ENCODE measurements at regions not wholly inside any gene's neighbourhood (a gene's known extent, or its start where the extent isn't known, plus 50 kb on each side); places are given as distances from the start of the nearest gene placed in this dataset.

DNA sequence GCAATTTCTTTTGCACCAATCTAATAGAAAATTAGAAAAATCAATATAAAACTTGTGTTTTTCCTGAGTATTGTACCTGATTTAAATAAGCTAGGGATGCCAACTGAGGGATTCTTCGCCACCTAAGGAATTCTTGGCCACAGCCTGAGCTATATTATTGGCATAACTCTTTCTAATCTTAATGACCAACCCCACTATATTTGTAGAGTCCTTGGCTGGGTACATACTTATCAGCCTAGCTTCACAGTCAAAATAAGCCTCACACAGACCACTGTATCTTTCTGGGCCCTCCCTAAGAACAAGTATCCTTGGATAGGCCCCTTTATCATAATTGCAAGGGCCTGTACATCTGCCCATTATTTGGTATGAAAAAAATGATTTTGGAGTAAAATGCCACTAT is 247.1 kb downstream of the DUSP6 start:
- no peak overlapping the region for H3K4me2 ChIP-seq (ENCODE audit: low read length)
- no peaks in the 10 kb centered on the region for H4K20me1 ChIP-seq (ENCODE audit: insufficient read depth)
- H3K36me3 ChIP-seq (ENCODE audit: insufficient read depth, low read length): no peaks in the 10 kb centered on the region
- H3K79me2 ChIP-seq (replicated peaks; ENCODE audit: insufficient read depth, low read length): no peaks in the 10 kb centered on the region
- H3K9me3 ChIP-seq (ENCODE audit: low read length): no peaks in the 10 kb centered on the region
- no peak overlapping the region for H3K27ac ChIP-seq (ENCODE audit: low read length)
- TF ChIP-seq EZH2 (IDR thresholded peaks at IDR 0.05; ENCODE audit: borderline replicate concordance, insufficient read depth, low read length, poor library complexity, severe bottlenecking) (no peak), EP300 (conservative IDR thresholded peaks at IDR 0.05; ENCODE audit: poor library complexity, severe bottlenecking) (no peak), TAF1 (IDR thresholded peaks at IDR 0.05; ENCODE audit: low read depth) (no peak), POLR2AphosphoS5 (IDR thresholded peaks at IDR 0.05) (no peak), MXI1 (conservative IDR thresholded peaks at IDR 0.05; ENCODE audit: poor library complexity, severe bottlenecking) (no peak), RAD21 (conservative IDR thresholded peaks at IDR 0.05) (no peak)
- TF ChIP-seq, protein P1, sequence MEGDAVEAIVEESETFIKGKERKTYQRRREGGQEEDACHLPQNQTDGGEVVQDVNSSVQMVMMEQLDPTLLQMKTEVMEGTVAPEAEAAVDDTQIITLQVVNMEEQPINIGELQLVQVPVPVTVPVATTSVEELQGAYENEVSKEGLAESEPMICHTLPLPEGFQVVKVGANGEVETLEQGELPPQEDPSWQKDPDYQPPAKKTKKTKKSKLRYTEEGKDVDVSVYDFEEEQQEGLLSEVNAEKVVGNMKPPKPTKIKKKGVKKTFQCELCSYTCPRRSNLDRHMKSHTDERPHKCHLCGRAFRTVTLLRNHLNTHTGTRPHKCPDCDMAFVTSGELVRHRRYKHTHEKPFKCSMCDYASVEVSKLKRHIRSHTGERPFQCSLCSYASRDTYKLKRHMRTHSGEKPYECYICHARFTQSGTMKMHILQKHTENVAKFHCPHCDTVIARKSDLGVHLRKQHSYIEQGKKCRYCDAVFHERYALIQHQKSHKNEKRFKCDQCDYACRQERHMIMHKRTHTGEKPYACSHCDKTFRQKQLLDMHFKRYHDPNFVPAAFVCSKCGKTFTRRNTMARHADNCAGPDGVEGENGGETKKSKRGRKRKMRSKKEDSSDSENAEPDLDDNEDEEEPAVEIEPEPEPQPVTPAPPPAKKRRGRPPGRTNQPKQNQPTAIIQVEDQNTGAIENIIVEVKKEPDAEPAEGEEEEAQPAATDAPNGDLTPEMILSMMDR (IDR thresholded peaks at IDR 0.05; ENCODE audit: poor library complexity, severe bottlenecking): no peak
- H2AFZ ChIP-seq (ENCODE audit: low read depth, low read length): no peak overlapping the region
- H3K9ac ChIP-seq (ENCODE audit: low read length): no peak overlapping the region
- no peaks in the 10 kb centered on the region for H3K9me2 ChIP-seq (ENCODE audit: insufficient read depth, low read length)
- H3F3A ChIP-seq (ENCODE audit: insufficient read depth, low read length, poor library complexity, severe bottlenecking): no peaks in the 10 kb centered on the region
- no peak overlapping the region for H3K4me3 ChIP-seq (ENCODE audit: low read length)
- peaks cover 14% of the 10 kb centered on the region for H3K27me3 ChIP-seq (ENCODE audit: insufficient read depth, low read depth, low read length)

DNA sequence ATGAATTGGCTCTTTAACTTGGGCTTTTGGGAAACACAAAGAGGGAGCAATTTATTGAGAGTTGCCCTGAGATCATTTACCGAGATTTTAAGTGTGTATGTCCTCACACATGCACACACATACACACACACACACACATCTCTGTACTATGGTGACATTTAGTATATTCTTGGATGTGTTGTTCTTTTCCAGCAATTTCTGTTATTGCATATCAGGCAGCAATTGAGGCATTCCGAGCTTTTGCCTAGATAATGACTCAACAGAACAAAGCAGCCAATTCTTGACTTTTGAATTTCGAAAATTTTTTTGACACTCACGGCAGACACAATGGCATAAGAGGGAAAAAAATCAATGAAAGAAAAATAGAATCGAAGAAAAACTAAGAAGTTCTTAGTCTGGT is 248.5 kb downstream of the DUSP6 start:
- no peak overlapping the region for H3K4me2 ChIP-seq (ENCODE audit: low read length)
- no peak overlapping the region for H3K9ac ChIP-seq (ENCODE audit: low read length)
- H3K9me3 ChIP-seq (ENCODE audit: low read length): no peaks in the 10 kb centered on the region
- H3K4me3 ChIP-seq (ENCODE audit: low read length): no peak overlapping the region
- H3K27me3 ChIP-seq (ENCODE audit: insufficient read depth, low read depth, low read length): peaks cover 14% of the 10 kb centered on the region
- H4K20me1 ChIP-seq (ENCODE audit: insufficient read depth): no peaks in the 10 kb centered on the region
- no peaks in the 10 kb centered on the region for H3K36me3 ChIP-seq (ENCODE audit: insufficient read depth, low read length)
- H3F3A ChIP-seq (ENCODE audit: insufficient read depth, low read length, poor library complexity, severe bottlenecking): no peaks in the 10 kb centered on the region
- TF ChIP-seq POLR2AphosphoS5 (IDR thresholded peaks at IDR 0.05): no peak
- TF ChIP-seq, protein P1 (IDR thresholded peaks at IDR 0.05; ENCODE audit: poor library complexity, severe bottlenecking): no peak
- TF ChIP-seq, protein P2, sequence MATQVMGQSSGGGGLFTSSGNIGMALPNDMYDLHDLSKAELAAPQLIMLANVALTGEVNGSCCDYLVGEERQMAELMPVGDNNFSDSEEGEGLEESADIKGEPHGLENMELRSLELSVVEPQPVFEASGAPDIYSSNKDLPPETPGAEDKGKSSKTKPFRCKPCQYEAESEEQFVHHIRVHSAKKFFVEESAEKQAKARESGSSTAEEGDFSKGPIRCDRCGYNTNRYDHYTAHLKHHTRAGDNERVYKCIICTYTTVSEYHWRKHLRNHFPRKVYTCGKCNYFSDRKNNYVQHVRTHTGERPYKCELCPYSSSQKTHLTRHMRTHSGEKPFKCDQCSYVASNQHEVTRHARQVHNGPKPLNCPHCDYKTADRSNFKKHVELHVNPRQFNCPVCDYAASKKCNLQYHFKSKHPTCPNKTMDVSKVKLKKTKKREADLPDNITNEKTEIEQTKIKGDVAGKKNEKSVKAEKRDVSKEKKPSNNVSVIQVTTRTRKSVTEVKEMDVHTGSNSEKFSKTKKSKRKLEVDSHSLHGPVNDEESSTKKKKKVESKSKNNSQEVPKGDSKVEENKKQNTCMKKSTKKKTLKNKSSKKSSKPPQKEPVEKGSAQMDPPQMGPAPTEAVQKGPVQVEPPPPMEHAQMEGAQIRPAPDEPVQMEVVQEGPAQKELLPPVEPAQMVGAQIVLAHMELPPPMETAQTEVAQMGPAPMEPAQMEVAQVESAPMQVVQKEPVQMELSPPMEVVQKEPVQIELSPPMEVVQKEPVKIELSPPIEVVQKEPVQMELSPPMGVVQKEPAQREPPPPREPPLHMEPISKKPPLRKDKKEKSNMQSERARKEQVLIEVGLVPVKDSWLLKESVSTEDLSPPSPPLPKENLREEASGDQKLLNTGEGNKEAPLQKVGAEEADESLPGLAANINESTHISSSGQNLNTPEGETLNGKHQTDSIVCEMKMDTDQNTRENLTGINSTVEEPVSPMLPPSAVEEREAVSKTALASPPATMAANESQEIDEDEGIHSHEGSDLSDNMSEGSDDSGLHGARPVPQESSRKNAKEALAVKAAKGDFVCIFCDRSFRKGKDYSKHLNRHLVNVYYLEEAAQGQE (IDR thresholded peaks at IDR 0.05; ENCODE audit: borderline replicate concordance): no peak
- TF ChIP-seq EP300 (conservative IDR thresholded peaks at IDR 0.05; ENCODE audit: poor library complexity, severe bottlenecking): no peak
- no peak for TF ChIP-seq RAD21 (conservative IDR thresholded peaks at IDR 0.05)
- TF ChIP-seq TAF1 (IDR thresholded peaks at IDR 0.05; ENCODE audit: low read depth): no peak
- no peak for TF ChIP-seq MXI1 (conservative IDR thresholded peaks at IDR 0.05; ENCODE audit: poor library complexity, severe bottlenecking)
- no peak for TF ChIP-seq EZH2 (IDR thresholded peaks at IDR 0.05; ENCODE audit: borderline replicate concordance, insufficient read depth, low read length, poor library complexity, severe bottlenecking)
- TF ChIP-seq SMC3 (conservative IDR thresholded peaks at IDR 0.05; ENCODE audit: poor library complexity): no peak
- no peaks in the 10 kb centered on the region for H3K79me2 ChIP-seq (replicated peaks; ENCODE audit: insufficient read depth, low read length)
- no peak overlapping the region for H2AFZ ChIP-seq (ENCODE audit: low read depth, low read length)
- no peaks in the 10 kb centered on the region for H3K9me2 ChIP-seq (ENCODE audit: insufficient read depth, low read length)
- no peak overlapping the region for H3K27ac ChIP-seq (ENCODE audit: low read length)
